ENCODE measurements at regions not wholly inside any gene's neighbourhood (a gene's known extent, or its start where the extent isn't known, plus 50 kb on each side); places are given as distances from the start of the nearest gene placed in this dataset.

GRCh38 chr4:162969194-162969593, 197.5 kb downstream of the NAF1 start:
- no peak for TF ChIP-seq POLR2A (IDR thresholded peaks at IDR 0.05)
- TF ChIP-seq CTCF (IDR thresholded peaks at IDR 0.05), result no peak
- TF ChIP-seq POLR2AphosphoS5 (IDR thresholded peaks at IDR 0.05), result no peak
